ENCODE measurements at regions not wholly inside any gene's neighbourhood (a gene's known extent, or its start where the extent isn't known, plus 50 kb on each side); places are given as distances from the start of the nearest gene placed in this dataset.

- Histone ChIP-seq H3K4me3 (no peak overlapping the region), H3K4me1 (peaks cover 0 to 11% (median 0%) of the 10 kb centered on the region in 6 donors), H3K27ac (no peak overlapping the region), H3K27me3 (replicated peaks in 1 of 7) (no peaks in the 10 kb centered on the region), H3K9me3 (no peaks in the 10 kb centered on the region), H3K36me3 (no peaks in the 10 kb centered on the region)
- 77 to 93% (median 87%) methylated on average over 3 of the region's 3 CpGs for WGBS, 5 donors
- TF ChIP-seq POLR2A (IDR thresholded peaks at IDR 0.05): no peak
- no peak for TF ChIP-seq POLR2AphosphoS5 (IDR thresholded peaks at IDR 0.05)
- no peak for TF ChIP-seq CTCF (IDR thresholded peaks at IDR 0.05 in 8 of 11, conservative IDR thresholded peaks at IDR 0.05 in 3 of 11)
- no peak for DNase-seq
- intact Hi-C loops (cut with DNase I; ENCODE audit: low total_unique reads): no loop called here
Measured at GRCh38 chr5:60510663-60511062, 189.3 kb downstream of the DEPDC1B start.

- TF ChIP-seq POLR2AphosphoS5 (IDR thresholded peaks at IDR 0.05): no peak
- TF ChIP-seq POLR2A (IDR thresholded peaks at IDR 0.05): no peak
- TF ChIP-seq CTCF (IDR thresholded peaks at IDR 0.05 in 8 of 11, conservative IDR thresholded peaks at IDR 0.05 in 3 of 11): no peak
- no peaks in the 10 kb centered on the region for H3K36me3 ChIP-seq
- H3K4me1 ChIP-seq: peaks cover 0 to 11% (median 0%) of the 10 kb centered on the region in 6 donors
- no peak overlapping the region for H3K4me3 ChIP-seq
- WGBS, 5 donors: 72 to 77% (median 74%) methylated on average over 3 of the region's 3 CpGs
- intact Hi-C loops (cut with DNase I; ENCODE audit: low total_unique reads): no loop called here
- H3K9me3 ChIP-seq: no peaks in the 10 kb centered on the region
- no peak overlapping the region for H3K27ac ChIP-seq
- no peak for DNase-seq
- no peaks in the 10 kb centered on the region for H3K27me3 ChIP-seq (replicated peaks in 1 of 7)
Measured at GRCh38 chr5:60510049-60510448, 189.9 kb downstream of the DEPDC1B start.

- peaks cover 0 to 11% (median 0%) of the 10 kb centered on the region in 6 donors for H3K4me1 ChIP-seq
- H3K36me3 ChIP-seq: no peaks in the 10 kb centered on the region
- no peak overlapping the region for H3K27ac ChIP-seq
- H3K4me3 ChIP-seq: no peak overlapping the region
- WGBS, 5 donors: 67 to 98% (median 92%) methylated on average over 2 of the region's 2 CpGs
- DNase-seq: no peak
- intact Hi-C loops (cut with DNase I; ENCODE audit: low total_unique reads): no loop called here
- no peaks in the 10 kb centered on the region for H3K9me3 ChIP-seq
- no peaks in the 10 kb centered on the region for H3K27me3 ChIP-seq (replicated peaks in 1 of 7)
- TF ChIP-seq POLR2A (IDR thresholded peaks at IDR 0.05) (no peak), CTCF (IDR thresholded peaks at IDR 0.05 in 8 of 11, conservative IDR thresholded peaks at IDR 0.05 in 3 of 11) (no peak), POLR2AphosphoS5 (IDR thresholded peaks at IDR 0.05) (no peak)
Measured at GRCh38 chr5:60509519-60509918, 190.4 kb downstream of the DEPDC1B start.

- intact Hi-C loops (cut with DNase I; ENCODE audit: low total_unique reads): no loop called here
- H3K27ac ChIP-seq: no peak overlapping the region
- 82 to 100% (median 97%) methylated on average over 3 of the region's 3 CpGs for WGBS, 5 donors
- no peaks in the 10 kb centered on the region for H3K36me3 ChIP-seq
- TF ChIP-seq POLR2AphosphoS5 (IDR thresholded peaks at IDR 0.05) (no peak), CTCF (IDR thresholded peaks at IDR 0.05 in 8 of 11, conservative IDR thresholded peaks at IDR 0.05 in 3 of 11) (no peak), POLR2A (IDR thresholded peaks at IDR 0.05) (no peak)
- H3K27me3 ChIP-seq (replicated peaks in 1 of 7): no peaks in the 10 kb centered on the region
- no peaks in the 10 kb centered on the region for H3K4me1 ChIP-seq
- no peak for DNase-seq
- peaks cover 0 to 2% (median 0%) of the 10 kb centered on the region in 8 donors for H3K9me3 ChIP-seq
- H3K4me3 ChIP-seq: no peak overlapping the region
Measured at GRCh38 chr5:60507687-60508086, 192.3 kb downstream of the DEPDC1B start.

Data from spleen (tissue), 11 donors.